GM12878 (cell line): ENCODE measurements at regions not wholly inside any gene's neighbourhood (a gene's known extent, or its start where the extent isn't known, plus 50 kb on each side); places are given as distances from the start of the nearest gene placed in this dataset.

Experiments
- ATAC-seq: fragments of 200-7000 bp; cut with Tn5 transposase; 3 replicates; pipeline ENCODE4 v1.9.1; 2020; ENCODE audit warnings: mild to moderate bottlenecking, moderate library complexity
- BruUV-seq: library from RNA; stranded (reverse); fragments of 400-500 nt; replicated peaks from 2 replicates; lab custom pipeline; 2021; lab: Mats Ljungman, UMichigan
- CTCF ChIA-PET: fragments of 300-600 bp; sonication (Branson Sonifier 250); formaldehyde crosslinking; extraction: SDS; loops from one replicate; lab custom pipeline; 2021; ENCODE audit warnings: inconsistent platforms; lab: Yijun Ruan, JAX
- POLR2A ChIA-PET: fragments of 350-600 bp; formaldehyde crosslinking; extraction: SDS; loops from one replicate; lab custom pipeline; 2021; ENCODE audit warnings: inconsistent platforms; lab: Charles Lee
- RAD21 ChIA-PET: fragments of 300-600 bp; sonication (Branson Sonifier 250); formaldehyde crosslinking; loops from one replicate; lab custom pipeline; 2023; ENCODE audit warnings: antibody characterized with exemption; ENCODE audit not compliant: unreplicated experiment; lab: Charles Lee
- SMC1A ChIA-PET: fragments of 300-600 bp; sonication (Branson Sonifier 250); formaldehyde crosslinking; loops from one replicate; lab custom pipeline; 2023; ENCODE audit not compliant: unreplicated experiment, uncharacterized antibody; lab: Charles Lee
- DNase-seq: peaks from one replicate; pipeline ENCODE4 v3.0.0-alpha.2; 2011; ENCODE audit warnings: low read depth, low spot score
- FAIRE-seq: peaks from 3 replicates; lab custom pipeline; 2011; peaks lifted over from hg19 to GRCh38; lab: Jason Lieb, UNC
- H2AFZ ChIP-seq: 2 replicates; pipeline ENCODE4 v1.6.0; 2011; ENCODE audit warnings: low read depth, low read length, control low read depth; ENCODE audit not compliant: control insufficient read depth
- H3K27ac ChIP-seq: 2 replicates; pipeline ENCODE4 v1.5.1; 2011; ENCODE audit warnings: control low read depth; ENCODE audit not compliant: control insufficient read depth, insufficient read depth
- H3K27me3 ChIP-seq, 2 experiments: replicated peaks in 1 of 2; 2 replicates each; pipeline versions ENCODE4 v1.6.0 to v1.6.1; 2011; ENCODE audit warnings: low read length in 1 of 2; ENCODE audit not compliant: control insufficient read depth in 2 of 2, insufficient read depth in 2 of 2
- H3K36me3 ChIP-seq, 2 experiments: 2 replicates each; pipeline ENCODE4 v1.5.1; 2011; ENCODE audit warnings: low read length in 1 of 2; ENCODE audit not compliant: control insufficient read depth in 2 of 2, insufficient read depth in 2 of 2
- H3K4me1 ChIP-seq: 2 replicates; pipeline ENCODE4 v1.6.1; 2011; ENCODE audit warnings: mild to moderate bottlenecking, low read length, moderate library complexity, mixed read lengths; ENCODE audit not compliant: control insufficient read depth, insufficient read depth
- H3K4me2 ChIP-seq: 2 replicates; pipeline ENCODE4 v1.6.0; 2011; ENCODE audit warnings: control low read depth; ENCODE audit not compliant: control insufficient read depth, insufficient read depth
- H3K4me3 ChIP-seq: fragments of 200-600 bp; sonication (generic); 2 replicates; pipeline ENCODE4 v1.5.1; 2016
- H3K79me2 ChIP-seq: 2 replicates; pipeline ENCODE4 v1.6.0; 2011; ENCODE audit warnings: low read length; ENCODE audit not compliant: control insufficient read depth, insufficient read depth
- H3K9ac ChIP-seq: 2 replicates; pipeline ENCODE4 v1.8.0; 2011; ENCODE audit warnings: low read length, control low read depth, mixed read lengths; ENCODE audit not compliant: control insufficient read depth, insufficient read depth
- H3K9me3 ChIP-seq: replicated peaks from 3 replicates; pipeline ENCODE4 v1.5.1; 2011; ENCODE audit warnings: mild to moderate bottlenecking, low read length; ENCODE audit not compliant: control insufficient read depth, insufficient read depth
- H4K20me1 ChIP-seq: 2 replicates; pipeline ENCODE4 v1.6.0; 2011; ENCODE audit not compliant: control insufficient read depth, insufficient read depth
- ATF7 ChIP-seq: fragments of 450-650 bp; IDR thresholded peaks from 2 replicates; pipeline ENCODE4 v1.6.1; 2016; ENCODE audit warnings: low read depth, mild to moderate bottlenecking
- BCLAF1 ChIP-seq: fragments of 450-650 bp; IDR thresholded peaks from 2 replicates; pipeline ENCODE4 v1.6.1; 2017; ENCODE audit warnings: antibody characterized with exemption, mild to moderate bottlenecking, moderate library complexity
- E2F4 ChIP-seq: IDR thresholded peaks from 2 replicates; pipeline ENCODE4 v1.6.1; 2012; ENCODE audit warnings: low read depth, low read length, improper control_type of control experiment
- KAT2A ChIP-seq: conservative IDR thresholded peaks from 2 replicates; pipeline ENCODE4 v1.6.1; 2011; ENCODE audit warnings: low read depth, low read length; ENCODE audit not compliant: control insufficient read depth
- MTA2 ChIP-seq: fragments of 450-650 bp; IDR thresholded peaks from 2 replicates; pipeline ENCODE4 v1.6.1; 2016; ENCODE audit warnings: low read depth, mild to moderate bottlenecking, moderate library complexity
- NRF1 ChIP-seq: conservative IDR thresholded peaks from 2 replicates; pipeline ENCODE4 v1.6.1; 2011; ENCODE audit warnings: mild to moderate bottlenecking, low read depth, low read length, improper control_type of control experiment
- POLR2AphosphoS2 ChIP-seq: IDR thresholded peaks from 2 replicates; pipeline ENCODE4 v1.6.1; 2011; ENCODE audit warnings: low read depth, mild to moderate bottlenecking, low read length, improper control_type of control experiment, moderate library complexity
- TCF3 ChIP-seq: IDR thresholded peaks from 2 replicates; pipeline ENCODE4 v1.6.1; 2012; ENCODE audit warnings: low read depth, mild to moderate bottlenecking, low read length, borderline replicate concordance; ENCODE audit not compliant: insufficient read depth
- ZZZ3 ChIP-seq: IDR thresholded peaks from 2 replicates; pipeline ENCODE4 v1.6.1; 2011; ENCODE audit warnings: low read depth; ENCODE audit not compliant: control insufficient read depth, insufficient read length
- WGBS: methylation state at CpG from one replicate; pipeline ENCODE4 v1.1.6; 2016; ENCODE audit warnings: low lambda C conversion rate; ENCODE audit not compliant: insufficient replicate concordance, insufficient coverage; ENCODE audit errors: missing lambda C conversion rate; 5-methylcytosine and 5-hydroxymethylcytosine counted together
- in situ Hi-C: fragments of 300-500 bp; cut with MboI; formaldehyde crosslinking; loops from 9 replicates; pipeline ENCODE4 v1.14.3; 2018; ENCODE audit warnings: mixed read lengths
- intact Hi-C: fragments of 100-400 bp; cut with micrococcal nuclease; formaldehyde crosslinking; loops from one replicate; pipeline ENCODE4 v1.14.2; 2022; ENCODE audit not compliant: unreplicated experiment
- TF ChIP-seq, protein P1 (sequence below): fragments of 450-650 bp; IDR thresholded peaks from 2 replicates; pipeline ENCODE4 v1.6.1; 2017; ENCODE audit warnings: mild to moderate bottlenecking, low read depth, inconsistent platforms; ENCODE audit not compliant: poor library complexity, severe bottlenecking

- no peaks in the 10 kb centered on the region for H3K79me2 ChIP-seq
- POLR2A ChIA-PET: no interaction called here
- RAD21 ChIA-PET: no interaction called here
- H3K4me3 ChIP-seq: no peak overlapping the region
- in situ Hi-C loops (no loop called here), intact Hi-C loops (no loop called here)
- 13% methylated on average over 4 of the region's 4 CpGs for WGBS
- no peaks in the 10 kb centered on the region for H3K9me3 ChIP-seq
- no peak overlapping the region for H3K27ac ChIP-seq
- TF ChIP-seq KAT2A (no peak), BCLAF1 (no peak), POLR2AphosphoS2 (no peak), ATF7 (no peak), E2F4 (no peak), NRF1 (no peak), MTA2 (no peak), ZZZ3 (no peak), TCF3 (no peak)
- TF ChIP-seq, protein P1, sequence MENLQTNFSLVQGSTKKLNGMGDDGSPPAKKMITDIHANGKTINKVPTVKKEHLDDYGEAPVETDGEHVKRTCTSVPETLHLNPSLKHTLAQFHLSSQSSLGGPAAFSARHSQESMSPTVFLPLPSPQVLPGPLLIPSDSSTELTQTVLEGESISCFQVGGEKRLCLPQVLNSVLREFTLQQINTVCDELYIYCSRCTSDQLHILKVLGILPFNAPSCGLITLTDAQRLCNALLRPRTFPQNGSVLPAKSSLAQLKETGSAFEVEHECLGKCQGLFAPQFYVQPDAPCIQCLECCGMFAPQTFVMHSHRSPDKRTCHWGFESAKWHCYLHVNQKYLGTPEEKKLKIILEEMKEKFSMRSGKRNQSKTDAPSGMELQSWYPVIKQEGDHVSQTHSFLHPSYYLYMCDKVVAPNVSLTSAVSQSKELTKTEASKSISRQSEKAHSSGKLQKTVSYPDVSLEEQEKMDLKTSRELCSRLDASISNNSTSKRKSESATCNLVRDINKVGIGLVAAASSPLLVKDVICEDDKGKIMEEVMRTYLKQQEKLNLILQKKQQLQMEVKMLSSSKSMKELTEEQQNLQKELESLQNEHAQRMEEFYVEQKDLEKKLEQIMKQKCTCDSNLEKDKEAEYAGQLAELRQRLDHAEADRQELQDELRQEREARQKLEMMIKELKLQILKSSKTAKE: no peak
- H3K36me3 ChIP-seq: no peaks in the 10 kb centered on the region
- no peaks in the 10 kb centered on the region for H3K4me1 ChIP-seq
- H4K20me1 ChIP-seq: no peaks in the 10 kb centered on the region
- no peaks in the 10 kb centered on the region for H3K27me3 ChIP-seq
- FAIRE-seq (no peak), ATAC-seq (no peak), DNase-seq (no peak)
- CTCF ChIA-PET: no interaction called here
- no TSS peak for BruUV-seq
- SMC1A ChIA-PET: interaction anchor here (1.6 kb wide), 1 partner anchor 11 kb away, joined by 5 read pairs; no protein-coding TSS in a partner anchor
- H3K4me2 ChIP-seq: no peak overlapping the region
- no peak overlapping the region for H3K9ac ChIP-seq
- H2AFZ ChIP-seq: no peak overlapping the region
These were observed 600.3 kb downstream of the GBE1 start for GRCh38 chr3:81161100-81161499.
